HG02642 (cell line): ENCODE measurements at regions not wholly inside any gene's neighbourhood (a gene's known extent, or its start where the extent isn't known, plus 50 kb on each side); places are given as distances from the start of the nearest gene placed in this dataset.

ENCODE experiments used
- ATAC-seq: cut with Tn5 transposase; IDR thresholded peaks from one replicate; pipeline ENCODE4 v1.9.1; 2021; ENCODE audit warnings: mild to moderate bottlenecking; ENCODE audit not compliant: unreplicated experiment, poor library complexity

DNA sequence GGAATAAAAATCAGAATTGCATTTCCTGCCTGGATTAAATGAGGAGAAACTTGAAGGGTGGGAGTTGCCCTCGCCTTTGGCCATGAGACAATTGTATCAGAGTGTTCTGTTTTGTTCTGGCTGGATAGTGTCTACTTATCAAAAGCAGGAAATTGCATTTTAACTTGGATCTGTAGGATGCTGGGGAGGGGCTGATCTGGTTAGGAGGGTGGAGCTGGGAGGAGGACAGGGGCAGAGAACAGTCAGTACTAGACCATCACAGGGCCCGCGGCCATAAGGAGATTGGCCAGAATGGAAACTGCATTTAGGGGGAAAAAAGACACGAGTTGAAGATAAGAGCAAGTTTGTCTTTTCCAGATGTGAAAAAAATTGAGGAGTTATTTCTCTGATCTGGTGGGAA is 199.1 kb upstream of the POU3F3 start:
- no peak for ATAC-seq

- ATAC-seq = no peak
Measured at GRCh38 chr2:104656571-104657163, 197.2 kb upstream of the POU3F3 start.

- no peak for ATAC-seq
Measured at GRCh38 chr2:104658144-104658835, 195.6 kb upstream of the POU3F3 start.

DNA sequence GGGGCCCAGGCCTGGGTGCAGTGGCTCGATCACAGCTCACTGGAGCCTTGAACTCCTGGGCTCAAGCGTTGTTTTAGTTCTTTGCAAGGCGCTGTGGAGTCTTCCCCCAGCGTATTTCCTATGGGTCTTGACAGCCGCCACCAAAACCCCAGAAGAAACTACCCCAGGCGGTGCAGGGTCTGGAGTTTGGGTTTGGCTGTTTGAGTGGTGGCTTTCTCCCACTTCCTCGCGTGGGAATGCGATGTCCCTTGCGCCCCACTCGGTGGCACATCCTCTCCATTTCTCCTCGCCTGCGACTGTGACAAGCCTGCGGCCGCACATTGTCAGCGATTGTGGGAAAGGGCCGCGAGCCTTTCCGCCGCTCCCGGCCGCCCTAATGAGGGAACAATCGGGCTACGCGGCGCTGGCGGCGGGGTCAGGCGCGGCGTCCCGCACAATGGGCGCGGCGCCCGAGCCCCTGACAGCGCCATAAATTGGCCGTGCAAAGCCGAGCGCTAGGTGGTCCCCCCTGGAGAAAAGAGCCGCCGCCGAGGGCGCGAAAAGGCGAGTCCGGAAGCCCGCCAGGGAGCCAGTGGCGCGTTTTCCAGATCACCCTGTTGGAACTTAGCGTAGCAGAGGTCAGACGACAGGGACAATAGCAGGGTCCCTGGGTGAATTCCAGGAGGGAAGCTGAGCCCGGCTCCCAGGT is 194.9 kb upstream of the POU3F3 start:
- no peak for ATAC-seq

- no peak for ATAC-seq
Measured at GRCh38 chr2:104660991-104661390, 192.9 kb upstream of the POU3F3 start.

- no peak for ATAC-seq
Measured at GRCh38 chr2:104664672-104665071, 189.2 kb upstream of the POU3F3 start.

DNA sequence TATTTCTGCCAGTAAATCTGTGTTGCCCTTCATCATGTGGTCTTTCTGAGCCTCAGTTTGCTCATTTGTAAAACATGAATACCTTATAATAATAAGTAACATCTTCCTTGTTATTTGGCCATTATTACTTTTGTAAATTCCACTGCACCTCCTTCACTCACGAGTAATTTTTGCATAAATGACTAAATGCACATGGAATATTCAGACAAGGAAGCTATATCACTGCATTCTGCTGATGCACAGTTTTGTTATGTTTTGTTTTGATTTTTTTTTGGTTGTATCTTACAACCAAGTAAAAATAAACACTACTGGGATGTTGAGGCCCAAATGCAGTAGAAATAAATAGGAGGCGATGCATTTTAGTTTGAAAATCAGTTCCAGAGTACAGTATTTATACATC is 185.3 kb upstream of the POU3F3 start:
- ATAC-seq = no peak

DNA sequence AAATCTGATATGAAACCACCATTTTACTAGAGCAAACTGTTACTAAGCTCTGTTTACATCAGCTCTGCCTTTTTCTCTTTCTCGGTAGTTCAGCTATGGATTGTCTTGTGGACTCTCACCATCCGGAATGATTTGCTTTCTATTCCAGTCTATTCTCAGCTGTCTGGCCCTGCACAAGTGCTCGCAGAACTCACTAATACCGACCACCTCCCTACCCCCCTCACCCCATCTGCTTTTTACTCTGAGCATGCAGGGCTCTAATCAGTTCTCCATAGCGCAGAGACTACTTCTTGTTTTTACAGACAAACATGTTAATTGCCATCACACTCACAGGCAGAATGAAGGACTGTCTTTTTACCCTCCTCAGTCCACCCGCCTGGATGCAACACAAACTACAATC is 180.7 kb upstream of the POU3F3 start:
- ATAC-seq = no peak

DNA sequence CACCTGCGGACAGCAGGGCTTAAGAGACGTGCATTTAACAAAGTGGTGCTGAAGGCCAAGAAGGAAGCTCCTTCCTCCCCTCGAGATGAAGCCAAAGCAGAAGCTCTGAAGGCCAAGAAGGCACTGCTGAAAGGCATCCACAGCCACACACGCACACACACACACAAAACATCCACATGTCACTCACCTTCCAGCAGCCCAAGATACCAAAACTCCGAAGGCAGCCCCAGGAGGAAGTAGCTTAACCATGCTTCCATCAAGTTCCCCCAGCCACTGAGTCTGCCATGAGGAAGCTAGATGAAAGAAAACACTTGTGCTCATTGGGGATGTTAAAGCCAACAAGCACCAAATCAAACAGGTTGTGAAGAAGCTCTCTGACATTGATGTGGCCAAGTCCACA is 175.7 kb upstream of the POU3F3 start:
- no peak for ATAC-seq

GRCh38 chr2:104685591-104685990 is 168.3 kb upstream of the POU3F3 start:
- no peak for ATAC-seq

- no peak for ATAC-seq
Measured at GRCh38 chr2:104687147-104687546, 166.8 kb upstream of the POU3F3 start.

GRCh38 chr2:104690255-104690984 is 163.5 kb upstream of the POU3F3 start:
- ATAC-seq = no peak

- ATAC-seq = no peak
Measured at GRCh38 chr2:104698276-104698675, 155.6 kb upstream of the POU3F3 start.

DNA sequence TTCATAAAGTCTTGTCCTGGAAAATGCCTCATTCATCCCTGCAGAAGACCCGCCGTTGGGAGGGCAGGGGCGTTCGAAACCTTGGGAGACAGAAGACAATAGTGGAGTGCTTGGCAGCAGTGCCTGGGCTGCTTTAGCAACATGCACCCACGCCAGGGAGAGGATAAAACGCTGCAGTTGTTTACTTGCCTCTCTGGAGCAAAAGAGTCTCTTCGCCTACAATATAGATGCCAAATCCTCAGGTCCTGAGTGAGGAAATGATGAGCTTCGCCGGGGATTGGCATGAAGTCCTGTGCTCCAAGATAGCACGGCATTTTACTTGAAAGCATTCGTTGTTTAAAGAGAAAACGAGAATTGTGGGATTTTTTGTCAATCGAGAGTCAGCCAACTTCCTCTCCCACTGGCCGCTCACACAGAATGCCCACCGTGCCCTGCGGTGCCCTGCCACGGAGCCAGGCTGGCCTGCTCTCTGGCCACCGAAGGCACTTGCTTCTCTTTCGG is 152.5 kb upstream of the POU3F3 start:
- no peak for ATAC-seq

DNA sequence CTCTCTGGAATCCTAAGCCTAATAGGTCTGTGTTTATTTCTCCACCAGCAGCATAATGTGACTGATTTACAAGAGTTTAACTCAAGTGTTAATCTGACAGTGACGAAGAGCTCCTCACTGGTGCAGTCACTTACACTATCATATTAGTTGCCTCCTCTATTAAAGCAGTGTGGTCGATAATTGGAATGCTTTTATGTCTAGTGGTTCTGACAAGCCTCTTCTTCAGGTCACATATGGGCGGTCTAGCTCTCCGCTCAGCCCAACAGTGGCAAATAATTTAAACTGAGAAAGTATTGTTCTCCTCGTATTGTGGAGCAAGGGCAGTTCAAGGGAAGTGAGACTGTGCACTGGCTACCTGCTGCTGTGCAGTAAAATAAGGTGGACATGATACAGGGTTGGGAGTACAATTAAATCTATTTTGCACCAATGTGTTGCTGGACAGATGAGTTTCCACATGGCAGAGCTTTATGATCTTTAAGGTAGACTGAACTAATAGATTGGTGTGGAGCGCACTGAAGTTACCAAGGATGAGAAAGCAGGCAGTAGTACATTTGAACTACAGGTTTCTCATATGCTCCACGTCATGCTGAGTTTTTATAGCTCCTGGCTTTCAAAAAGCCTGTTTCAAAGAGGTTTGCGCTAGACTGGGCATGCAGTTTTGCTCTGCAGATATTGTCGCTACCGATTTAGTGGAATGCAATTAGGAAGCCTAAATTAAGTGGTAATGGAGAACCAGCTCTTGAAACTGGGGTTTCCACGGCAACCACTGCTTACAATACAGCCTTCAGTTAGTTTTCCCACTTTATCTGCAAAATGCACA is 151.7 kb upstream of the POU3F3 start:
- ATAC-seq = no peak

GRCh38 chr2:104703669-104704068 is 150.2 kb upstream of the POU3F3 start:
- no peak for ATAC-seq

GRCh38 chr2:104704496-104705245 is 149.2 kb upstream of the POU3F3 start:
- ATAC-seq = no peak

DNA sequence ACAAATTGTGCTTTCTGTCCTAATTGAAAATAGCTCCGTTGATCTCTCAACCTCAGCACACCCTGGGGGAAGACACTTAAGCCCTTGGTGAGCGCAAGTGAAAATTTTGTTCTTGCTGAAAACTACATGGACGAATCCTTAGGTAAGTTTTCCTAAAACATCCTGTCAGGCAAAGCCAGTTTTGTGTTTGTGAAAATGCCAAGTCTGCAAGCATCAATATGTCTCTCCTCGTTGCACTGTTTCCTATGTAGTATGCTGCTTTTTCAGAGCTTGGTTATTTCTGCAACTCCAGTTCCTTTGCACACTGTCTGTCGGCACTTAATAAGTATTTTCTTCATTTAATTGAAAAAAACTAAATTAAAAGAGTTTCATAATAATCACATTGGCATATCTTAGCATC is 146.9 kb upstream of the POU3F3 start:
- no peak for ATAC-seq

GRCh38 chr2:104708967-104709366 is 144.9 kb upstream of the POU3F3 start:
- ATAC-seq = no peak
